HG02973 (cell line): ENCODE measurements at regions not wholly inside any gene's neighbourhood (a gene's known extent, or its start where the extent isn't known, plus 50 kb on each side); places are given as distances from the start of the nearest gene placed in this dataset.

Experiments
- ATAC-seq: cut with Tn5 transposase; IDR thresholded peaks from one replicate; pipeline ENCODE4 v1.9.1; 2021; ENCODE audit warnings: moderate library complexity; ENCODE audit not compliant: unreplicated experiment

DNA sequence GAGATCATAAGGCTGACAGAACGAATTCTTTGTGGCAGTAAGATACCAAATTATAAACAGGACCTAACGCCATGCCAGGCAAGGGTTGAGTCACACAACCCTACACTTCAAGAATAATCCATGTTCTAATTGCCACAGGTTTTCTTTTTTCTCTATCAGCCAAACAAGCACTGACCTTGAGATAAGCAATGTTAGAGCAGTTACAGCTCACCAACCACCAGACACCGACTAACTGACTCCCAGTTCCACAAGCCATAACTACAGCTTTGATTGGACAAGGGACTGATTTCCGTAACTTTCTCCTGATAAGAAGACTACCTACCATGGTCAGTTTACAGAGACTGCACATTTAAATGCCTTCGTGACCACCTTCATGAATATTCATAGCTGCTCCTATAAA is 149.6 kb downstream of the PTPRU start:
- ATAC-seq = no peak

DNA sequence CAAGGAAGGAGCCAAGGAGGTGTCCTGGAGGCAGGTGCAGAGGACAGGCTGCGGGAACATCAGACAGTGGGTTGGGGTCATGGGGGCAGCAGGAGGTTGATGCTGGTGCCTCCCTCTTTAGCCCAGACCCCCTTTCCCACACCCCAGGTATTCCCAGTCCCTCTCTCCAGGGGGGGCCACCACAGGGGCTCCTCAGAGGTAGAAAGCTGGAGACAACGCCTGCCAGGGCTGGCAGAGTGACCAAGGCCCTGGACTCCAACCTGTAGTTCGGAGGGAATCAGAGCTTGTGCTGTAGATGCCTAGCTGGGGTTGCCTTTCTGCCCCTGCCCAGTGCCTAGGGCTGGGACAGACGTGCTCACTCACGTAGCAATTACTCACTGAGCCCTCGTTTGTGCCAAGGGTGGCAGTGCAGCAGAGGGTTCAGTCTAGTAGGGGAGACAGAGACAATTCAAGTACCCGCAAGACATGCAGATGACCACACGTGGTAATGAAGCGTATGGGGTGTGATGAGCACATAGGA is 148.2 kb downstream of the PTPRU start:
- ATAC-seq = no peak

DNA sequence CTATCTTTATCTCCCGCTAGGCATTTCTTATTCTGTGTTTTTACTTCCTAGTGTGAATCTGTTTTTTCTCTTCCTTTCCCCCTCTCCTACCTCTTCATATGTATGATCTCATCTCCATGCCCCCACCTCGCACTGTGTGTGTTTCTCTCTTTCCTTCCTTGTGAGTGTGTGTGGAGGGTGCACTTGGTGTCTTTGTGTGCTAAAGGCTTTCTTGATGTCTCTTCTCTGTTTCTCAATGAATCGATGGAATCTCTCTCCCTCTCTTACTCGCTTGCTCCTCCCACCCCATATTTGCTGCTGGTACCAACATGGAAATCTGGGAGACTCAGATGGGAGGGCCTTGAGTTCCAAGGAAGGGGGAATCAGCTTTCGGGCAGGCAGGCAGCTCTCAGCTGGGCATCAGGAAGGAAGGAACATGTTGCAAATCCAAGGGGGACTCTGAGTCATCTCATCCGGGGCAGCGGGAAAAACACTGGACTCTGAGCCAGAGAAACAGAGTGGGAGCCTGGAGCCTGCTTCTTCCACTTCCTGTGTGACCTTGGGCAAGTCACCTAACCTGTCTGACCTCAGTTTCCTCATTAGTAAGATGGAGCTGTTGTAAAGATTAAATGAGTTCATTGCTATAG is 147.5 kb downstream of the PTPRU start:
- ATAC-seq = no peak

DNA sequence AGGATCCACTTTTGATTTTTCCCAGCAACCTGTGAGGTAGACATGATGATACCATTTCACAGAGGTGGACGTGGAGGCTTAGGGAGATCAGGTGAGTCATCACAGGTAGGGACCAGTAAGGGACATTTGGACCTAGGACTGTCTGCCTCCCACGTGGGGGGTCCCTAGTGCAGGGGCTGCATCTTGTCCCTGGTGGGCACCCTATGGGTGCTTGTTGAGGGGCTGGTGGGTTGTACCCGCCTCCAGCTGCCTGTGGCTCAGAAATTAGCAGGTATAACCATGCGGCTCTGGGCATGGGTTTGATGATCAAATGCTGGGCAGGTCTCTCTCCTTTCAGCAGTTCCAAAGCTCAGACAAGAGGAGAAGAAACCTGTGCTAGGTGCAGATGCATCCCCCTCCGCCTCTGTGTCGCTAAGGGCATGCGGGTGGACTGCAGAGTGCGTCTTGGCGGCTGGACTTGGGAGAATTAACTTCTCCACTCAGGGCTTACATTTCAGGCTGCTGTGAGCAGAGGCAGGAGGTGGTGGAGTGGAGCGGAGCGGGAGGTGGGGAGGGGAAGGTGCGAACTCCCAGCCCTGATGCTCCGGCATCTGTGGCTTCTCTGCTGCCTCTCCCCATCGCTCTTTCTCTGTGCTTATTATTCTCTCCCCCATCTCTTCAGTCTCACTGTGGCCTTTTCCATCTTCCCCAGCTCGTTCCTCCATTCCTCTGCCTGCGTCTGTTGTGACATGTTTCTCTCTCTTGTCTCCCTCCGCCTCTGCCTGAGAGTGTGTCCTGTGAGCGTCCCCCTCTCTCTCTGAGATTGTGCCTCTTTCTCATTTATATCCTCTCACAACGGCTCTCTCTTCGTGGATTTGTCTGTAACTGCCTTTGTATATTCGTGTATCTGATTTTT is 146.8 kb downstream of the PTPRU start:
- ATAC-seq = no peak

DNA sequence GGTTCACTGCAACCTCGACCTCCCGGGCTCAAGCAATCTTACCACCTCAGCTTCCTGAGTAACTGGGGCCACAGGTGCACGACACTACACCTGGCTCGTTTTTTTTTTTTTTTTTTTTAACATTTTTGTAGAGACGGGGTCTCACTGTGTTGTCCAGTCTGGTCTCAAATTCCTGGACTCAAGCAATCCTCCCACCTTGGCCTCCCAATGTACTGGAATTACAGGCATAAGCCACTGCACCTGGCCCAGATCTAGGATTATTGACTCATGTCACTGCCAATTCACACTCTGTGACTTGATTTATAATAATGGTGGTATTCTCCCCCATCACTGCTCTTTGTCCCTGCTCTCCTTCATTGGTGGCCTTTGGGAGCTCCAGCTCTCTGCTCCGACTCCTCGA is 145.1 kb downstream of the PTPRU start:
- no peak for ATAC-seq

DNA sequence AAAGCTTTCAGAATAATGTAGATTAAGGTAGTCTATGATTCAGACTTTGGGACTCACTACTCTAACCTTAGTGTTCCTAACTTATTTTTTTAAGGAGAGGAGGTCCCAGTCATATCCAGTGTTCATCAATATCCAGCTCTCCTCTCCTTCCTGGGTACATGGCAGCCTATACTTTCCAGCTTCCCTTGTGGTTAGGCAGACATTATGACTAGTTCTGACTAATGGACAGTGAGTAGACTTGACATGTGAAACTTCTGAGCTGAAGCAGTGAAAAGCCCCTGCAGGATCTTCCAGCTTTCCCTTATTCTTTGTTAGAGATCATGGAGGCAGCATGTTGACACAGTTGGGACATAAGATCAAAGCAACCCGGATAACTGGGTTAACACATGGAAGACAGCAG is 144.2 kb downstream of the PTPRU start:
- no peak for ATAC-seq

DNA sequence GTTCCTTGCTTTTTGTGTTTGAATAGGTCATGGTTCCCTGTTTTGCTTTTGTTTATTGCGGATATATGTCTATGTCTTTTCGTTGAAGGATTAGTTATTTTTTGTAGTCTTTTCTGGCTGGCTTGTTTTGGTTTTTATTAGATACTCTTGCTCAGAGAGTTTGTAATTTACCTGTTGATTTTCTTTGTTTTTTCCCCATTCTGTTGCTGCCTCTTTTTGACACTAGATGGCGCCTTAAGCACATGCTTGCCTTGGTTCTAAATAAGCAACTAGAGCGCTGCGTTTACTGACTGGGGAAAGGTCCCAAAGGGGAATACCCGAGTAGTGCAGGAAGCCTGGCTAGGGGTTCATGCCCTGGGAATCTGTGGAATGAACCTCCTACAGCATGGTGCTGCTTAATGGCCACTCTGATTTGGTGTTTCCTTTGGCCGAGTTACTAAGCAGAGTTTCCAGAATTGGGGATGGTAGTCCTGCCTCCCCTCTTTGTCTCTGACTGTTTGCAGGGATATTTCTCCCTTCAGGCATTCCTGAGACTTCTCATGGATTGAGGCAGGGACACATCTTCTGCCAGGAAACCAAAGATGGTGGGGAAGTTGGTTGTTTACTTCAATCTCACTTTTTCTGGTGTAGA is 143.2 kb downstream of the PTPRU start:
- no peak for ATAC-seq
